GM23338 (cell line): ENCODE measurements at regions not wholly inside any gene's neighbourhood (a gene's known extent, or its start where the extent isn't known, plus 50 kb on each side); places are given as distances from the start of the nearest gene placed in this dataset.

Source experiments
- ATAC-seq: fragments of 200-7000 bp; cut with Tn5 transposase; 3 replicates; pipeline ENCODE4 v1.9.1; 2020
- DNase-seq: peaks from one replicate; pipeline ENCODE4 v3.0.0-alpha.2; 2015; ENCODE audit warnings: low spot score
- H2AFZ ChIP-seq: fragments of 200-600 bp; sonication (generic); 2 replicates; pipeline ENCODE4 v1.8.0; 2016; ENCODE audit warnings: antibody characterized with exemption, mild to moderate bottlenecking, moderate library complexity
- H3F3A ChIP-seq: fragments of 200-600 bp; sonication (generic); replicated peaks from 2 replicates; pipeline ENCODE4 v1.8.0; 2017; ENCODE audit warnings: antibody characterized with exemption, mixed run types, low read depth
- H3K27ac ChIP-seq: fragments of 200-600 bp; sonication (generic); 2 replicates; pipeline ENCODE4 v1.6.1; 2016; ENCODE audit warnings: low read depth
- H3K27me3 ChIP-seq: fragments of 200-600 bp; sonication (generic); 2 replicates; pipeline ENCODE4 v1.8.0; 2016; ENCODE audit warnings: mild to moderate bottlenecking, mixed run types, moderate library complexity; ENCODE audit not compliant: insufficient read depth
- H3K36me3 ChIP-seq: fragments of 200-600 bp; sonication (generic); 2 replicates; pipeline ENCODE4 v1.8.0; 2016; ENCODE audit warnings: mild to moderate bottlenecking; ENCODE audit not compliant: insufficient read depth
- H3K4me1 ChIP-seq: fragments of 200-600 bp; sonication (generic); 2 replicates; pipeline ENCODE4 v1.8.0; 2016; ENCODE audit warnings: mild to moderate bottlenecking, moderate library complexity; ENCODE audit not compliant: insufficient read depth
- H3K4me2 ChIP-seq: fragments of 200-600 bp; sonication (generic); 2 replicates; pipeline ENCODE4 v1.7.1; 2017; ENCODE audit warnings: mixed run types
- H3K4me3 ChIP-seq: fragments of 200-600 bp; sonication (generic); 2 replicates; pipeline ENCODE4 v1.6.1; 2016; ENCODE audit warnings: mixed run types
- H3K79me2 ChIP-seq: fragments of 200-600 bp; sonication (generic); replicated peaks from 2 replicates; pipeline ENCODE4 v1.8.0; 2017; ENCODE audit warnings: mild to moderate bottlenecking; ENCODE audit not compliant: insufficient read depth
- H3K9me2 ChIP-seq: fragments of 200-600 bp; sonication (generic); 2 replicates; pipeline ENCODE4 v1.8.0; 2017; ENCODE audit not compliant: insufficient read depth
- H4K20me1 ChIP-seq: fragments of 200-600 bp; sonication (generic); replicated peaks from 2 replicates; pipeline ENCODE4 v1.8.0; 2017; ENCODE audit warnings: mild to moderate bottlenecking; ENCODE audit not compliant: insufficient read depth
- H3K27ac Mint-ChIP-seq: 2 replicates; pipeline ENCODE4 v1.8.0; 2020; ENCODE audit warnings: inconsistent platforms, mild to moderate bottlenecking, moderate library complexity, mixed read lengths
- H3K27me3 Mint-ChIP-seq: 3 replicates; pipeline ENCODE4 v1.8.0; 2022; ENCODE audit warnings: low read depth, mild to moderate bottlenecking, moderate library complexity, mixed read lengths, inconsistent platforms; ENCODE audit not compliant: insufficient read depth, poor library complexity
- H3K36me3 Mint-ChIP-seq: 3 replicates; pipeline ENCODE4 v1.8.0; 2021; ENCODE audit warnings: low read depth, mild to moderate bottlenecking, inconsistent platforms, moderate library complexity, mixed read lengths
- H3K4me1 Mint-ChIP-seq: 3 replicates; pipeline ENCODE4 v1.8.0; 2020; ENCODE audit warnings: mild to moderate bottlenecking, inconsistent platforms, mixed read lengths
- H3K4me3 Mint-ChIP-seq: 3 replicates; pipeline ENCODE4 v1.8.0; 2021; ENCODE audit warnings: moderate library complexity, mild to moderate bottlenecking, inconsistent platforms, mixed read lengths
- H3K9me3 Mint-ChIP-seq: 3 replicates; pipeline ENCODE4 v1.8.0; 2020; ENCODE audit warnings: moderate library complexity, mild to moderate bottlenecking, inconsistent platforms, mixed read lengths
- CREB1 ChIP-seq: fragments of 250-450 bp; sonication (Bioruptor Pico); IDR thresholded peaks from 2 replicates; pipeline ENCODE4 v1.5.0; 2020; ENCODE audit warnings: low read depth, mild to moderate bottlenecking, moderate library complexity
- CTCF ChIP-seq, 2 experiments: fragments of 200-600 bp in 1 of 2; sonication (generic) in 1 of 2; conservative IDR thresholded peaks; 2 replicates each; pipeline versions ENCODE4 v1.5.1 to v1.6.1; 2016 to 2017; ENCODE audit warnings: antibody characterized with exemption in 2 of 2, low read depth in 2 of 2, mild to moderate bottlenecking in 2 of 2, moderate library complexity in 1 of 2
- ETS1 ChIP-seq: IDR thresholded peaks from 2 replicates; pipeline ENCODE4 v1.6.1; 2016; ENCODE audit warnings: antibody characterized with exemption
- EZH2 ChIP-seq: fragments of 200-600 bp; sonication (generic); IDR thresholded peaks from one replicate; pipeline ENCODE4 v1.8.0; 2017; ENCODE audit warnings: antibody characterized with exemption, mild to moderate bottlenecking, low read depth; ENCODE audit not compliant: unreplicated experiment
- JUNB ChIP-seq: IDR thresholded peaks from one replicate; pipeline ENCODE4 v1.6.1; 2016; ENCODE audit warnings: antibody characterized with exemption; ENCODE audit not compliant: unreplicated experiment
- NANOG ChIP-seq: IDR thresholded peaks from 2 replicates; pipeline ENCODE4 v1.6.1; 2016; ENCODE audit warnings: antibody characterized with exemption, borderline replicate concordance
- POLR2AphosphoS5 ChIP-seq: IDR thresholded peaks from 2 replicates; pipeline ENCODE4 v1.6.1; 2016; ENCODE audit warnings: antibody characterized with exemption, low read depth
- STAT1 ChIP-seq: IDR thresholded peaks from one replicate; pipeline ENCODE4 v1.6.1; 2016; ENCODE audit warnings: antibody characterized with exemption; ENCODE audit not compliant: unreplicated experiment
- ZNF114 ChIP-seq: fragments of 250-450 bp; sonication (Bioruptor Pico); IDR thresholded peaks from 2 replicates; pipeline ENCODE4 v1.5.0; 2020; ENCODE audit warnings: mild to moderate bottlenecking, moderate library complexity
- ZNF331 ChIP-seq: fragments of 250-450 bp; sonication (Bioruptor Pico); IDR thresholded peaks from 2 replicates; pipeline ENCODE4 v1.5.0; 2020; ENCODE audit warnings: low read depth, mild to moderate bottlenecking, moderate library complexity
- ZNF462 ChIP-seq: fragments of 250-450 bp; sonication (Bioruptor Pico); IDR thresholded peaks from 2 replicates; pipeline ENCODE4 v1.5.0; 2020; ENCODE audit warnings: mild to moderate bottlenecking, moderate library complexity

GRCh38 chr18:70553936-70554260 is 265.1 kb downstream of the SOCS6 start (continued):
- TF ChIP-seq ZNF462 (CRISPR knock-in tag), result no peak
- no peak for TF ChIP-seq ETS1
- no peak for TF ChIP-seq ZNF114 (CRISPR knock-in tag)
- no peak for TF ChIP-seq ZNF331 (CRISPR knock-in tag)
- no peak for TF ChIP-seq EZH2

GRCh38 chr18:70553245-70553935 is 264.5 kb downstream of the SOCS6 start:
- Histone ChIP-seq H3K36me3 (no peaks in the 10 kb centered on the region), H3K79me2 (no peaks in the 10 kb centered on the region), H3K9me2 (no peaks in the 10 kb centered on the region), H4K20me1 (no peaks in the 10 kb centered on the region), H3K27me3 (no peaks in the 10 kb centered on the region), H3K27ac (no peak overlapping the region), H3K4me1 (no peaks in the 10 kb centered on the region), H2AFZ (no peak overlapping the region), H3F3A (no peaks in the 10 kb centered on the region), H3K4me2 (no peak overlapping the region), H3K4me3 (no peak overlapping the region)
- Mint-ChIP-seq H3K9me3 (peaks cover 93% of the 10 kb centered on the region), H3K4me1 (no peaks in the 10 kb centered on the region), H3K36me3 (peaks cover 22% of the 10 kb centered on the region; the same call in 2 of the 3 replicates), H3K4me3 (no peak overlapping the region), H3K27me3 (no peaks in the 10 kb centered on the region), H3K27ac (no peak overlapping the region)
- DNase-seq (no peak), ATAC-seq (no peak)
- TF ChIP-seq NANOG (no peak), CREB1 (CRISPR knock-in tag) (no peak), STAT1 (no peak), EZH2 (no peak), JUNB (no peak), ZNF114 (CRISPR knock-in tag) (no peak), ETS1 (no peak), CTCF (conservative IDR thresholded peaks at IDR 0.05; ENCODE audit: low read depth in 2 of 2) (no peak), ZNF331 (CRISPR knock-in tag) (no peak), POLR2AphosphoS5 (no peak)
